NCI-H446 treated with DMSO at 0.1 percent for 48 hours (cell line): ENCODE measurements at regions not wholly inside any gene's neighbourhood (a gene's known extent, or its start where the extent isn't known, plus 50 kb on each side); places are given as distances from the start of the nearest gene placed in this dataset.
A peak's percentile ranks its signal among the peaks of the same experiment; 100 is the strongest.
"Not testable (repeated sequence)": the region's sequence is repeated elsewhere in the genome, so short reads cannot be mapped to it uniquely, and the experiment has no call there.

Experiments used
- DNase-seq: peaks from one replicate; lab custom pipeline; 2025; lab: John Stamatoyannopoulos, UW

GRCh38 chr9:13941714-13942113 is 372.2 kb downstream of the NFIB start:
- no peak for DNase-seq

GRCh38 chr9:13939701-13940490 is 374.0 kb downstream of the NFIB start:
- no peak for DNase-seq

- no peak for DNase-seq
These were observed 374.8 kb downstream of the NFIB start for GRCh38 chr9:13939134-13939533.

GRCh38 chr9:13934416-13934815 is 379.5 kb downstream of the NFIB start:
- DNase-seq, result no peak

GRCh38 chr9:13933268-13933656 is 380.7 kb downstream of the NFIB start:
- DNase-seq, result no peak

GRCh38 chr9:13932528-13933267 is 381.2 kb downstream of the NFIB start:
- peak; percentile 77 for DNase-seq

GRCh38 chr9:13929013-13929412 is 384.9 kb downstream of the NFIB start:
- DNase-seq, result no peak

GRCh38 chr9:13923381-13923780 is 390.6 kb downstream of the NFIB start:
- no peak for DNase-seq

GRCh38 chr9:13920557-13920956 is 393.4 kb downstream of the NFIB start:
- DNase-seq, result no peak

- DNase-seq, result no peak
These were observed 394.5 kb downstream of the NFIB start for GRCh38 chr9:13919401-13919800.

GRCh38 chr9:13917534-13917933 is 396.4 kb downstream of the NFIB start:
- no peak for DNase-seq

GRCh38 chr9:13915591-13916301 is 398.2 kb downstream of the NFIB start:
- no peak for DNase-seq

GRCh38 chr9:13915131-13915530 is 398.8 kb downstream of the NFIB start:
- no peak for DNase-seq

- peak; percentile 76 for DNase-seq
These were observed 402.5 kb downstream of the NFIB start for GRCh38 chr9:13911473-13911872.

GRCh38 chr9:13907842-13908241 is 406.1 kb downstream of the NFIB start:
- not testable (repeated sequence) for DNase-seq

- no peak for DNase-seq
These were observed 409.2 kb downstream of the NFIB start for GRCh38 chr9:13904746-13905145.

- no peak for DNase-seq
These were observed 409.6 kb downstream of the NFIB start for GRCh38 chr9:13904311-13904710.

GRCh38 chr9:13902286-13903066 is 411.5 kb downstream of the NFIB start:
- no peak for DNase-seq

- DNase-seq, result no peak
These were observed 412.8 kb downstream of the NFIB start for GRCh38 chr9:13901176-13901575.

GRCh38 chr9:13900449-13900848 is 413.5 kb downstream of the NFIB start:
- DNase-seq, result no peak

- no peak for DNase-seq
These were observed 414.0 kb downstream of the NFIB start for GRCh38 chr9:13899924-13900323.

- peak; percentile 65 for DNase-seq
These were observed 415.0 kb downstream of the NFIB start for GRCh38 chr9:13898957-13899356.
